ENCODE measurements at regions not wholly inside any gene's neighbourhood (a gene's known extent, or its start where the extent isn't known, plus 50 kb on each side); places are given as distances from the start of the nearest gene placed in this dataset.

GRCh38 chr12:5344131-5344530, 87.8 kb upstream of the NTF3 start:
- TF ChIP-seq CTCF (IDR thresholded peaks at IDR 0.05), result no peak
- Histone ChIP-seq H3K4me1 (no peaks in the 10 kb centered on the region), H3K27ac (no peak overlapping the region), H3K27me3 (no peaks in the 10 kb centered on the region), H3K9me3 (no peaks in the 10 kb centered on the region), H3K36me3 (no peaks in the 10 kb centered on the region), H3K4me3 (no peak overlapping the region)
- DNase-seq (ENCODE audit: low spot score), result no peak

- no peaks in the 10 kb centered on the region for H3K9me3 ChIP-seq
- no peak for DNase-seq (ENCODE audit: low spot score)
- H3K27ac ChIP-seq, result no peak overlapping the region
- H3K36me3 ChIP-seq, result no peaks in the 10 kb centered on the region
- TF ChIP-seq CTCF (IDR thresholded peaks at IDR 0.05), result no peak
- H3K4me3 ChIP-seq, result no peak overlapping the region
- no peaks in the 10 kb centered on the region for H3K4me1 ChIP-seq
- no peaks in the 10 kb centered on the region for H3K27me3 ChIP-seq
Measured at GRCh38 chr12:5345534-5345933, 86.4 kb upstream of the NTF3 start.

GRCh38 chr12:5348057-5348456, 83.9 kb upstream of the NTF3 start:
- no peak for TF ChIP-seq CTCF (IDR thresholded peaks at IDR 0.05)
- Histone ChIP-seq H3K27ac (no peak overlapping the region), H3K4me1 (no peaks in the 10 kb centered on the region), H3K36me3 (no peaks in the 10 kb centered on the region), H3K9me3 (peaks cover 0 to 13% of the 10 kb centered on the region in 2 donors), H3K4me3 (no peak overlapping the region), H3K27me3 (no peaks in the 10 kb centered on the region)
- DNase-seq (ENCODE audit: low spot score), result no peak

GRCh38 chr12:5348491-5348890, 83.4 kb upstream of the NTF3 start:
- Histone ChIP-seq H3K36me3 (no peaks in the 10 kb centered on the region), H3K4me3 (no peak overlapping the region), H3K27ac (no peak overlapping the region), H3K9me3 (peaks cover 0 to 17% of the 10 kb centered on the region in 2 donors), H3K27me3 (no peaks in the 10 kb centered on the region), H3K4me1 (no peaks in the 10 kb centered on the region)
- no peak for DNase-seq (ENCODE audit: low spot score)
- TF ChIP-seq CTCF (IDR thresholded peaks at IDR 0.05), result no peak

- no peaks in the 10 kb centered on the region for H3K27me3 ChIP-seq
- H3K36me3 ChIP-seq, result no peaks in the 10 kb centered on the region
- no peak for DNase-seq (ENCODE audit: low spot score)
- no peaks in the 10 kb centered on the region for H3K4me1 ChIP-seq
- no peaks in the 10 kb centered on the region for H3K9me3 ChIP-seq
- H3K27ac ChIP-seq, result no peak overlapping the region
- no peak for TF ChIP-seq CTCF (IDR thresholded peaks at IDR 0.05)
- no peak overlapping the region for H3K4me3 ChIP-seq
Measured at GRCh38 chr12:5364036-5364770, 67.7 kb upstream of the NTF3 start.

- Histone ChIP-seq H3K9me3 (no peaks in the 10 kb centered on the region), H3K4me3 (no peak overlapping the region), H3K27ac (no peak overlapping the region), H3K4me1 (no peaks in the 10 kb centered on the region), H3K27me3 (no peaks in the 10 kb centered on the region), H3K36me3 (no peaks in the 10 kb centered on the region)
- no peak for DNase-seq (ENCODE audit: low spot score)
- no peak for TF ChIP-seq CTCF (IDR thresholded peaks at IDR 0.05)
Measured at GRCh38 chr12:5369298-5369697, 62.6 kb upstream of the NTF3 start.
